Right lobe of liver (tissue), 6 donors: ENCODE measurements at regions not wholly inside any gene's neighbourhood (a gene's known extent, or its start where the extent isn't known, plus 50 kb on each side); places are given as distances from the start of the nearest gene placed in this dataset.
"Not testable (repeated sequence)": the region's sequence is repeated elsewhere in the genome, so short reads cannot be mapped to it uniquely, and the experiment has no call there.

Experiments
- ATAC-seq, 4 donors: fragments of 200-7000 bp; cut with Tn5 transposase; one replicate each; pipeline ENCODE4 v1.9.1; 2020; ENCODE audit warnings: mild to moderate bottlenecking in 4 of 4, moderate library complexity in 4 of 4
- DNase-seq, 3 donors: peaks; one replicate each; pipeline ENCODE4 v3.0.0-alpha.2; 2020
- H3K27ac ChIP-seq, 3 donors: fragments of 200-600 bp; one replicate each; pipeline ENCODE4 v1.8.0; 2022
- H3K27me3 ChIP-seq, 2 donors: fragments of 200-600 bp; one replicate each; pipeline ENCODE4 v1.8.0; 2022
- H3K36me3 ChIP-seq, 4 donors: fragments of 200-600 bp; sonication (generic) in 1 of 4; one replicate each; pipeline versions ENCODE4 v1.5.1 to v1.8.0; 2017 to 2022; ENCODE audit warnings: control low read depth in 1 of 4
- H3K4me1 ChIP-seq, 4 donors: fragments of 200-600 bp; sonication (generic) in 1 of 4; one replicate each; pipeline versions ENCODE4 v1.5.1 to v1.8.0; 2017 to 2022; ENCODE audit warnings: control low read depth in 1 of 4
- H3K4me3 ChIP-seq, 3 donors: fragments of 200-600 bp; one replicate each; pipeline ENCODE4 v1.8.0; 2022
- H3K9me3 ChIP-seq, 4 donors: fragments of 200-600 bp; sonication (generic) in 1 of 4; one replicate each; pipeline versions ENCODE4 v1.5.1 to v1.8.0; 2017 to 2022; ENCODE audit warnings: control low read depth in 1 of 4
- POLR2A ChIP-seq: fragments of 450-650 bp; IDR thresholded peaks from one replicate; pipeline ENCODE4 v1.6.1; 2017; ENCODE audit warnings: antibody characterized with exemption, mild to moderate bottlenecking
- WGBS: methylation state at CpG from one replicate; pipeline ENCODE4 v1.1.6; 2018; ENCODE audit warnings: low coverage, low lambda C conversion rate; ENCODE audit not compliant: insufficient coverage; ENCODE audit errors: missing lambda C conversion rate; 5-methylcytosine and 5-hydroxymethylcytosine counted together
- intact Hi-C, 2 donors: fragments of 100-400 bp; cut with DNase I; formaldehyde crosslinking; loops; one replicate each; pipeline versions ENCODE4 v1.11.2 to v1.14.1; 2022
- TF ChIP-seq, protein P1 (sequence below), 4 donors: fragments of 200-600 bp in 3 of 4; fragments of 450-650 bp in 1 of 4; IDR thresholded peaks; one replicate each; pipeline versions ENCODE4 v1.5.1 to v1.8.0; 2016 to 2022; ENCODE audit warnings: antibody characterized with exemption in 4 of 4, mild to moderate bottlenecking in 2 of 4
- donor health status: DM: no; HTN: yes; CAD: no.
- donor health status: DM: no; HTN: no; CAD: no.
- donor health status: DM: no; HTN: no; CAD: no.
- donor health status: DM: no; HTN: yes; CAD: no.
- donor health status: DM: no; HTN: yes; CAD: no.

DNA sequence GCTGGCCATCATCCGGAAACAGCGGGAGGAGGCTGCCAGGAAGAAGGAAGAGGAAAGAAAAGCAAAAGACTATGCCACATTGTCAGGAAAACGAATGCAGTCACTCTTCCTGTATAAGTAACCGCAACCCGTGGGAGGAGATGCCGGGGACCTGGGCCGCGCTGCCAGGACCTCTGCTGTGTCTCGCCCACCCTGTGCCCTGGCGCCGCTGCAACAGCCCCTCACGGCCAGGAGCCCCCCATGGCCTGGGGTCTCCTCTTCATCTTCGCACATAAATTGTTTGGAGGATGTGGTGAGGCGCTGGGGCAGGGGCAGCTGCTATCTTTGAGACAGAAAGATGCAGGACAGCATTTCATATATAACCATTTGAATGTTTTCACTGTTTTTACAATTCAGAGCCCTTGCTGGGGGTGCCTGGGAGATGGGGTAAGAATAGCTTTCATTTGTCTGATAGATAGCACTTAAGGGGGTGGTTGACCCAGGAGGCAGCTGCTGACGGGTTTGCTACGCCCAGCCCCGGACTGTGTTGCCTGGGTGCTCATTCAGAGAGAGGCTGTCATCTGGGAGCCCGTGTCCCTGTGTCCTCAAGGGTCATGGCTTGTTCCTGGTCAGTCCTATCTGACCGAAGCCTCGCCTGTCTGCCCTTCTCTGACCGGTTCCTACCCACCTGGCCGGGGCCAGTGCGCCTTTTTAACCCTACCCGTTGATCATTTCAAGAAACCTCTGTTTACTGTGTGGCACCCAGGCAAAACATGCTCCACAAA lies 1067.7 kb upstream of the COX7C start:
- H3K27ac ChIP-seq, result no peak overlapping the region
- H3K4me3 ChIP-seq, result no peak overlapping the region
- no peaks in the 10 kb centered on the region for H3K36me3 ChIP-seq
- WGBS, result 72% methylated on average over 12 of the region's 24 CpGs
- no peaks in the 10 kb centered on the region for H3K9me3 ChIP-seq
- TF ChIP-seq, protein P1, sequence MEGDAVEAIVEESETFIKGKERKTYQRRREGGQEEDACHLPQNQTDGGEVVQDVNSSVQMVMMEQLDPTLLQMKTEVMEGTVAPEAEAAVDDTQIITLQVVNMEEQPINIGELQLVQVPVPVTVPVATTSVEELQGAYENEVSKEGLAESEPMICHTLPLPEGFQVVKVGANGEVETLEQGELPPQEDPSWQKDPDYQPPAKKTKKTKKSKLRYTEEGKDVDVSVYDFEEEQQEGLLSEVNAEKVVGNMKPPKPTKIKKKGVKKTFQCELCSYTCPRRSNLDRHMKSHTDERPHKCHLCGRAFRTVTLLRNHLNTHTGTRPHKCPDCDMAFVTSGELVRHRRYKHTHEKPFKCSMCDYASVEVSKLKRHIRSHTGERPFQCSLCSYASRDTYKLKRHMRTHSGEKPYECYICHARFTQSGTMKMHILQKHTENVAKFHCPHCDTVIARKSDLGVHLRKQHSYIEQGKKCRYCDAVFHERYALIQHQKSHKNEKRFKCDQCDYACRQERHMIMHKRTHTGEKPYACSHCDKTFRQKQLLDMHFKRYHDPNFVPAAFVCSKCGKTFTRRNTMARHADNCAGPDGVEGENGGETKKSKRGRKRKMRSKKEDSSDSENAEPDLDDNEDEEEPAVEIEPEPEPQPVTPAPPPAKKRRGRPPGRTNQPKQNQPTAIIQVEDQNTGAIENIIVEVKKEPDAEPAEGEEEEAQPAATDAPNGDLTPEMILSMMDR (IDR thresholded peaks at IDR 0.05), result no peak
- TF ChIP-seq POLR2A, result no peak
- no peak for ATAC-seq
- H3K4me1 ChIP-seq, result no peaks in the 10 kb centered on the region
- intact Hi-C loops, result no loop called here
- no peak for DNase-seq
- H3K27me3 ChIP-seq, result no peaks in the 10 kb centered on the region

DNA sequence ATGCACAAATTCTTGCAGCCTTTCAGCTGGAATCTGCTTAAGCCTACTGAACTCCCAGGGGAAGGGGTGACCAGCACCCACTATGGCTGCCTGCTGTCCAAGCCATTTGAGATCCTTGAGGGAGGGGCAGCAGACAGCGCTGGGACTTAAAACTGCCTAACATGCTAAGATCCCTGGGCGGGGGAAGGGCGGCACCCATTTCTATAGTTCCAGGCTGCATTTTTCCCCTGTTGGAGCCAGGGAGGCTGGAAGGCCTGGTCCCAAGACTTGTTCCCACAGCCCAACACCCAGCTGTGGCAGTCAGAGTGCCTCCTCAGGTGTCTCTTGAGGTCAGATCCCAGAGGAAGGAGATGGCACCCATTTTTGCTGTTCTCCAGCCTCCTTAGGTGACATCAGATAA lies 1061.3 kb upstream of the COX7C start:
- H3K27ac ChIP-seq, result no peak overlapping the region
- H3K36me3 ChIP-seq, result no peaks in the 10 kb centered on the region
- no peaks in the 10 kb centered on the region for H3K27me3 ChIP-seq
- no peaks in the 10 kb centered on the region for H3K9me3 ChIP-seq
- intact Hi-C loops, result no loop called here
- TF ChIP-seq, protein P1 (IDR thresholded peaks at IDR 0.05), result no peak
- TF ChIP-seq POLR2A, result no peak
- ATAC-seq (no peak), DNase-seq (no peak)
- WGBS, result no CpG with 5 or more reads among the region's 3 CpGs
- H3K4me1 ChIP-seq, result no peaks in the 10 kb centered on the region
- no peak overlapping the region for H3K4me3 ChIP-seq

DNA sequence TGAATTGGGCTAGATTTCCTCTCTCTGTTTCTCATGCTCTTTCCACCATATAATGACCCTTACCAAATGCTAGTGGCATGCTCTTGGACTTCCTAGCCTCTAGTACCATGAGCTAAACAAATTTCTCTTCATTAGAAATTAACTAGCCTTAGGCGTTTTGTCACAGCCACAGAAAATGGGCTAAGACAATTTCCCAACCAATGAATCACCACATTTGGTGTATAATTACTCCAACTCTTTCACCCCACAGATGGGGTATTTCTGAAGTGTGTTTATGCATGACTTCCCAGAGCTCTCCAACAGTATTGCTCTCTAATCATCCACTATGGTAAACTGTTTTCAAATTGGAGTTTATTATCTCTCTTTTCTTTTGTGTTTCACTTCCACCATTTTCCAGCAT lies 1041.1 kb upstream of the COX7C start:
- TF ChIP-seq, protein P1 (IDR thresholded peaks at IDR 0.05), result no peak
- TF ChIP-seq POLR2A, result no peak
- Histone ChIP-seq H3K27me3 (no peaks in the 10 kb centered on the region), H3K9me3 (no peaks in the 10 kb centered on the region), H3K4me1 (no peaks in the 10 kb centered on the region), H3K4me3 (no peak overlapping the region), H3K36me3 (no peaks in the 10 kb centered on the region), H3K27ac (no peak overlapping the region)
- WGBS, result 62% methylated on average over 1 of the region's 1 CpG
- DNase-seq, result no peak
- ATAC-seq, result no peak
- intact Hi-C loops, result no loop called here

DNA sequence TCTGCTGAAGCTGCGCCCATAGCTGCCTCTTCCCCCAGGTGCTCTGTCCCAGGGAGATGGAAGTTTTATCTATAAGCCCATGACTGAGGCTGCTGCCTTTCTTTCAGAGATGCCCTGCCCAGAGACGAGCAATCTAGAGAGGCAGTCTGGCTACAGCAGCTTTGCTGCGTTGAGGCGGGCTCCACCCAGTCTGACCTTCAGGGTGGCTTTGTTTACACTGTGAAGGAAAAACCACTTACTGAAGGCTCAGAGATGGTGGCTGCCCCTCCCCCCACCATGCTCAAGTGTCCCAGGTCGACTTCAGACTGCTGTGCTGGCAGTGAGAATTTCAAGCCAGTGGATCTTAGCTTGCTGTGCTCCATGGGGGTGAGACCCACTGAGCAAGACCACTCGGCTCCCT lies 1029.9 kb upstream of the COX7C start:
- intact Hi-C loops, H3K4me1 ChIP-seq, H3K4me3 ChIP-seq, ATAC-seq, H3K9me3 ChIP-seq, H3K27me3 ChIP-seq, H3K36me3 ChIP-seq, DNase-seq, H3K27ac ChIP-seq: not testable (repeated sequence)
- WGBS, result 33% methylated on average over 3 of the region's 6 CpGs

DNA sequence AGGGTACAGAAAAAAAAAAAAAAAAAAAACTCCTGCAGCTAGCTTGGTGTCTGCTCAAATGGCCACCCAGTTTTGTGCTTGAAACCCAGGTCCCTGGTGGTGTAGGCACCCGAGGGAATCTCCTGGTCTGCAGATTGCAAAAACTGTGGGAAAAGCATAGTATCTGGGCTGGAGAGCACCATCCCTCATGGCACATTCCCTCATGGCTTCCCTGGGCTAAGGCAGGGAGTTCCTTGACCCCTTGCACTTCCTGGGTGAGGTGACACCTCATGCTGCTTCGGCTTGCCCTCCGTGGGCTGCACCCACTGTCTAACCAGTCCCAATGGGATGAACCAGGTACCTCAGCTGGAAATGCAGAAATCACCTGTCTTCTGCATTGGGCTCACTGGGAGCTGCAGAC lies 1029.5 kb upstream of the COX7C start:
- H3K9me3 ChIP-seq, intact Hi-C loops, H3K4me1 ChIP-seq, H3K36me3 ChIP-seq, H3K27me3 ChIP-seq, ATAC-seq, DNase-seq, H3K4me3 ChIP-seq, H3K27ac ChIP-seq: not testable (repeated sequence)
- 60% methylated on average over 3 of the region's 3 CpGs for whole genome bisulfite sequencing
